MM.1S (cell line): ENCODE measurements at regions not wholly inside any gene's neighbourhood (a gene's known extent, or its start where the extent isn't known, plus 50 kb on each side); places are given as distances from the start of the nearest gene placed in this dataset.

Experiments
- EZH2phosphoT487 ChIP-seq: fragments of 300-600 bp; sonication (generic); IDR thresholded peaks from 2 replicates; pipeline ENCODE4 v1.6.1; 2018; ENCODE audit warnings: antibody characterized with exemption, low read length
- TF ChIP-seq, protein P1 (sequence below): fragments of 300-600 bp; sonication (generic); IDR thresholded peaks from 2 replicates; pipeline ENCODE4 v1.5.1; 2016; ENCODE audit warnings: antibody characterized with exemption, low read length, mixed read lengths

DNA sequence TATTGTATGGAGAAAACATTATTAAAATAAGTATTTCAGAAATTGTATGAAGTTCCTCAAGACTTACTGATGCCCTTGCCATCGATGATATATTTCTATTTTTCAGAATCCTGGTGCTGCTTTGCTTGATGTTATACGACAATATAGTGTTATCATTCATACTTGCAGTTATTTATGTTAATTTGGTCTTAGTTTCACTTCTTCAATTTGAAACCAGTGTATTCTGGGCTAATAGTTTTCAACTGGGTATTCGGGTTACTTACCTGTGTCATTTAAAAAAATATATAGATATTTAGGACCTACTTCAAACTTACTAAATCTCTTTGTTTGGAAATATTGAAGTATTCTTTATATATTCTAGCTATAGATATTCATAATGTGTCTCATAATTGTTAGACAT is 1414.7 kb downstream of the C4orf33 start:
- TF ChIP-seq, protein P1, sequence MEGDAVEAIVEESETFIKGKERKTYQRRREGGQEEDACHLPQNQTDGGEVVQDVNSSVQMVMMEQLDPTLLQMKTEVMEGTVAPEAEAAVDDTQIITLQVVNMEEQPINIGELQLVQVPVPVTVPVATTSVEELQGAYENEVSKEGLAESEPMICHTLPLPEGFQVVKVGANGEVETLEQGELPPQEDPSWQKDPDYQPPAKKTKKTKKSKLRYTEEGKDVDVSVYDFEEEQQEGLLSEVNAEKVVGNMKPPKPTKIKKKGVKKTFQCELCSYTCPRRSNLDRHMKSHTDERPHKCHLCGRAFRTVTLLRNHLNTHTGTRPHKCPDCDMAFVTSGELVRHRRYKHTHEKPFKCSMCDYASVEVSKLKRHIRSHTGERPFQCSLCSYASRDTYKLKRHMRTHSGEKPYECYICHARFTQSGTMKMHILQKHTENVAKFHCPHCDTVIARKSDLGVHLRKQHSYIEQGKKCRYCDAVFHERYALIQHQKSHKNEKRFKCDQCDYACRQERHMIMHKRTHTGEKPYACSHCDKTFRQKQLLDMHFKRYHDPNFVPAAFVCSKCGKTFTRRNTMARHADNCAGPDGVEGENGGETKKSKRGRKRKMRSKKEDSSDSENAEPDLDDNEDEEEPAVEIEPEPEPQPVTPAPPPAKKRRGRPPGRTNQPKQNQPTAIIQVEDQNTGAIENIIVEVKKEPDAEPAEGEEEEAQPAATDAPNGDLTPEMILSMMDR: no peak
- no peak for TF ChIP-seq EZH2phosphoT487
